Dendritic cell treated with granulocyte-macrophage colony-stimulating factor and Interleukin-4, amounts not matched to agents 40 ng/mL and 50 ng/mL, for 4 days (primary cell): ENCODE measurements at regions not wholly inside any gene's neighbourhood (a gene's known extent, or its start where the extent isn't known, plus 50 kb on each side); places are given as distances from the start of the nearest gene placed in this dataset.

Experiments used
- H3K27ac Mint-ChIP-seq: one replicate; pipeline ENCODE4 v1.8.0; 2022; ENCODE audit warnings: mild to moderate bottlenecking, mixed read lengths
- H3K27me3 Mint-ChIP-seq: one replicate; pipeline ENCODE4 v1.8.0; 2022; ENCODE audit warnings: mild to moderate bottlenecking, mixed read lengths
- H3K36me3 Mint-ChIP-seq: one replicate; pipeline ENCODE4 v1.8.0; 2022; ENCODE audit warnings: low read depth, mixed read lengths
- H3K4me1 Mint-ChIP-seq: one replicate; pipeline ENCODE4 v1.8.0; 2022; ENCODE audit warnings: low read depth, mixed read lengths
- H3K4me3 Mint-ChIP-seq: one replicate; pipeline ENCODE4 v1.8.0; 2022; ENCODE audit warnings: mild to moderate bottlenecking, moderate library complexity, mixed read lengths
- H3K9me3 Mint-ChIP-seq: one replicate; pipeline ENCODE4 v1.8.0; 2022; ENCODE audit warnings: mixed read lengths
- intact Hi-C: fragments of 100-400 bp; cut with micrococcal nuclease; formaldehyde crosslinking; loops from one replicate; pipeline ENCODE4 v1.15.0; 2022

DNA sequence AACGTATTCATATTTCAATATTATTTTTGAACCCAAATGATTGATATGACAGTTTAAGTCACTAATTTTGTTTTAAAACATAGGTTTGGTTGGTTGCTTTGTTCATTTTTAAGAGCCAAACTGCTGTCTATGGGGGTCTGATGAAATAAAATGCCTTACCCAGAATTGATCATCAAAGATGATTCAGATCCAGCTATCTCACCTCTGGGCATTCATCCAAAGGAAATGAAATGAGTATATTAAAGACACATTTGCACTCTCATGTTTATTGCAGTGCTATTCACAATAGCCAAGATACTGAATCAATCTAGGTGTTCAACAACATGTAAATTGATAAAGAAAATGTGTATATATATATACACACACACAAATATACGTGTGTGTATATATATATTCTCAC, 326.9 kb upstream of the GULP1 start:
- Mint-ChIP-seq H3K9me3 (peaks cover 4% of the 10 kb centered on the region), H3K4me1 (peaks cover 7% of the 10 kb centered on the region), H3K27ac (no peak overlapping the region), H3K4me3 (no peak overlapping the region), H3K36me3 (no peaks in the 10 kb centered on the region), H3K27me3 (peaks cover 2% of the 10 kb centered on the region)
- intact Hi-C loops: no loop called here

DNA sequence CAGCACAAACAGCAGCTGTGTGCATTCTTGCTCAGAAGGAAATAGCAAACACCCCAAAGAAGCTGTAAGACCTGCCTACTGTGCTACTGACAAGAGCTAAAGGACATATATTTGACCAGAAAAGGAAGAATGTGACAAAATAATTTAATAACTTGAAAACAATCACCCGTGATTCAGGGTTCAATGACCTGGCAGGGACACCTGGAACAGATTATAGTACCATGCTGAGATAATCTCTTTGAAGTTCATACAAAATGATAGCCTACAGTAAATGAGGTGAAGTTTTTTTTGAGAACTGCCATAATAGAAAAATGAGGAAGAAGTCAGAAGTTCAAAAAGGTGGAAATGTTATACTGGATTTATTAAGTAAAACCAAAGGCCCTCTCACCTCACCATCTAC, 324.8 kb upstream of the GULP1 start:
- intact Hi-C loops: no loop called here
- Mint-ChIP-seq H3K27ac (no peak overlapping the region), H3K36me3 (no peaks in the 10 kb centered on the region), H3K27me3 (peaks cover 2% of the 10 kb centered on the region), H3K4me1 (no peaks in the 10 kb centered on the region), H3K9me3 (no peaks in the 10 kb centered on the region), H3K4me3 (no peak overlapping the region)

DNA sequence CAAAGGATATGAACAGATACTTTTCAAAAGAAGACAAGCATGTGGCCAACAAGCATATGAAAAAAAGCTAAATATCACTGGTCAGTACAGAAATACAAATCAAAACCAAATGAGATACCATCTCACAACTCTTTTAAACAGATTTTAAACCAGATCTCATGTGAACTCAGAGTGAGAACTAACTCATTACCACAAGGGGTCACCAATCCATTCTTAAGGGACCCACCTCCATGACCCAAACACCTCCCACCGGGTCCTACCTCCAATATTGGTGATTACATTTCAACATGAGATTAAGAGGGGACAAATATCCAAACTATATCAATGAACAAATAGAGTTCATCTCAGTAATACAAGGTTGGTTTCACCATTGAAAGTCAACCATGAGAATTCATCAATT, 319.8 kb upstream of the GULP1 start:
- Mint-ChIP-seq H3K9me3 (no peaks in the 10 kb centered on the region), H3K4me3 (no peak overlapping the region), H3K27me3 (no peaks in the 10 kb centered on the region), H3K4me1 (no peaks in the 10 kb centered on the region), H3K36me3 (no peaks in the 10 kb centered on the region), H3K27ac (no peak overlapping the region)
- intact Hi-C loops: no loop called here

DNA sequence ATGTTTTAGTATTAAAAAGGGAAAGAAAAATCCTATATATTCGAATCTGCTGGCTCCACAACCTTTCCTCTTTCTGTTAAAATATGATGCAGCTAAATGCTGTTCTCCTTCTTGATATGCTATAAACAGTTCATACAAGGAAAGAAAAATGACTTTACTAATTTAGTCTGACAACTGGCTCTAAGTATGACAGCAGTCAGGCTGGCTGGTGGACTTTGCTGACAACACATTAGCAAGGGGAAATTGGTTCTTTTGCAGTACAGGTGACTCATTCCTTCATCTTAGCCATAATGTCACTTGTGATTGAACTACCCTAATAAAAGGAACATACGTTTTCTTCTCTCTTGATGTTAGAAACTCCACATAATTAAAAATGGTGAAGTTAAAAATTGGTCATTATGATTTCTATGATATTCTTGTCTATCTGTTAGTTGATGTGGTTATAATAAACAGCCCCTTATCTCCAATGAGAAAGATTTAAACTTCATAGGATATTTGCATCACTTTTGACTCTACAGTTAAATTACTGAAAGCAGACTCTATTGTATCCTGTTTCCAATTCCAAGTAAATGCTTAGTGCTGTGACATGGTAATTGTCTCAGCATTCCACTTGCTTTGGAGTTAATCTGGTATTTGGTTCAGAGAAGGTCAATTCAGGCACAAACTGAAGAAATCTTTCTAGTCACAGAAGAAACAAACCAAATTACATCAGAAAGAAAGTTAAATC, 315.3 kb upstream of the GULP1 start:
- Mint-ChIP-seq H3K4me3 (no peak overlapping the region), H3K27ac (no peak overlapping the region), H3K36me3 (no peaks in the 10 kb centered on the region), H3K27me3 (no peaks in the 10 kb centered on the region), H3K9me3 (no peaks in the 10 kb centered on the region), H3K4me1 (no peaks in the 10 kb centered on the region)
- intact Hi-C loops: no loop called here

DNA sequence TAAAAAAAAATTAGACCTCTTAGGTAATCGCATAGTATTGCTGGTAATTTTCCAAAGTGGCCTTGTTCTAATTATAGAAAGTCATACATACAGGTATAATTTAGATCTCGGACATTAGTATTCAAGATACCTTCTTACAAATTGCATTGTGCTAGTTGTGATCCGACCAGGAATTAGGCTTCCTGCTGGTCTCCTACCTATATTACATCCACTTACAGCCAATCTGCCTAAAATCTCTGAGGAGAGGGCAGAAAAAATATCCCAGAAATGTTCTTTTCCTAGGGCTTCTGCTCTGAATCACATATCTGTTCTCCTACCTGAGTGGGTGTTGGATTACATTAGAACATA, 314.7 kb upstream of the GULP1 start:
- intact Hi-C loops: no loop called here
- Mint-ChIP-seq H3K9me3 (no peaks in the 10 kb centered on the region), H3K4me3 (no peak overlapping the region), H3K27me3 (no peaks in the 10 kb centered on the region), H3K36me3 (no peaks in the 10 kb centered on the region), H3K4me1 (no peaks in the 10 kb centered on the region), H3K27ac (no peak overlapping the region)

DNA sequence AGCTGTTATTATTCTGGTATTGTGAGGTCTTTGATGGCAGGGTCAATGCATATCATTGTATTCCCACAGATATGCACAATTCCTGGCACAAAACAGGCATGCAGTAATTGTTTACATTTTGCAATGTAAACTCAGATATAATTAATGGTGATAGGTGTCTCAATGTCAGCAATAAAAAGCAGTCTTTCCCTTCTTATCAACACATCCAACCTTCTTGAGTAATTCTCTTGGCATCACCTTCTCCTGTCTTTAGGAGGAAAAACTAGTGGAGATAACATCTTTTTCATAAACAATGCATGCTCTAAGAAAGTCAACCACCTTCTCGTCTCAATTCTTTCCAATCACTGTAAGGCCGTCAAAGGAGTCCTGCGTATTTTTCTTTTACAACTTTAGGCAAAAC, 313.3 kb upstream of the GULP1 start:
- Mint-ChIP-seq H3K9me3 (no peaks in the 10 kb centered on the region), H3K4me1 (peaks cover 2% of the 10 kb centered on the region), H3K4me3 (no peak overlapping the region), H3K36me3 (no peaks in the 10 kb centered on the region), H3K27me3 (no peaks in the 10 kb centered on the region), H3K27ac (no peak overlapping the region)
- intact Hi-C loops: no loop called here

- peaks cover 5% of the 10 kb centered on the region for H3K4me1 Mint-ChIP-seq
- no peaks in the 10 kb centered on the region for H3K27me3 Mint-ChIP-seq
- no peaks in the 10 kb centered on the region for H3K9me3 Mint-ChIP-seq
- no peak overlapping the region for H3K27ac Mint-ChIP-seq
- intact Hi-C loops: no loop called here
- no peak overlapping the region for H3K4me3 Mint-ChIP-seq
- no peaks in the 10 kb centered on the region for H3K36me3 Mint-ChIP-seq
These were observed 309.0 kb upstream of the GULP1 start for GRCh38 chr2:187982668-187983067.

DNA sequence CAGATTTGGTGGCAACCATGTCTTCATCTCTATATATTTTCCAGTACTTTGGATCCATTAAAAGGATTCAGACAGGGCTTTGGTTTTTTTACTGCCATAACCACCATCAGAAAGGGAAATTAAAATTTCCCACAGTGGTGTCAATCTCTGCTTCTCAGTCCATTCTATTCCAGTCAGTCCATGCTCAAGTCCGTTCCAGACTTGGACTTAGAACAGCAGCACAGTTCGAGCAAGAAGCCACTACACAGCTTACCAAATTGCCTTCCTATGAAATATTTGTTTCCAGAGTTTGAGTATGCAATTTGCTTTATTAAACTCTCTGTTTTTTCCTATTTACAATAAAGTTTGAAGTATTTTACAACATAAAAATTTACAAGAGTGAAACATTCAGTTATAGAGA, 306.5 kb upstream of the GULP1 start:
- intact Hi-C loops: no loop called here
- H3K36me3 Mint-ChIP-seq: no peaks in the 10 kb centered on the region
- H3K4me1 Mint-ChIP-seq: peaks cover 5% of the 10 kb centered on the region
- H3K4me3 Mint-ChIP-seq: no peak overlapping the region
- no peak overlapping the region for H3K27ac Mint-ChIP-seq
- no peaks in the 10 kb centered on the region for H3K27me3 Mint-ChIP-seq
- H3K9me3 Mint-ChIP-seq: no peaks in the 10 kb centered on the region

GRCh38 chr2:187985923-187986322, 305.8 kb upstream of the GULP1 start:
- no peak overlapping the region for H3K27ac Mint-ChIP-seq

GRCh38 chr2:187986390-187987105, 305.1 kb upstream of the GULP1 start:
- Mint-ChIP-seq H3K4me1 (peaks cover 5% of the 10 kb centered on the region), H3K9me3 (no peaks in the 10 kb centered on the region), H3K4me3 (no peak overlapping the region), H3K27me3 (no peaks in the 10 kb centered on the region), H3K27ac (no peak overlapping the region), H3K36me3 (no peaks in the 10 kb centered on the region)
- intact Hi-C loops: no loop called here

More at GRCh38 chr2:187985923-187986322, 305.8 kb upstream of the GULP1 start:
- Mint-ChIP-seq H3K4me3 (no peak overlapping the region), H3K36me3 (no peaks in the 10 kb centered on the region), H3K4me1 (peaks cover 5% of the 10 kb centered on the region), H3K27me3 (no peaks in the 10 kb centered on the region), H3K9me3 (no peaks in the 10 kb centered on the region)
- intact Hi-C loops: no loop called here

DNA sequence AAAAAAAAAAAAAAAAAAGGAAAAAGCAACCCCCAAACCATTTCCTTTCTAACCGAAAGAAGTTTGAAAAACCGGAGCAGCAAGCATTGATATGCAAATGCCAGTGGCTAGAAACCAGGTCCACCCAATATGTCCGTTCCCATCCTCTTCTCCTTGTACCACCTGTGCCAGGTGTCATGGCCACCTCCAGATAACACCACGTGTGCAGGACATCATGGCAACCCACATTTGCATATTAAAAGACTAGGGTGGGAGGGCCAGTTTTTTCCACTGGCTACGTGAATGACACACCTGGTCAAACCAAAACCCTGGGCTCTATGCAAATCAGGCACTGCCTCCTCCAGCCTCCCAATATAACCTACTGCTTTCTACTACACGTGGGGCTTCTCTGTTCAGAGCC, 303.3 kb upstream of the GULP1 start:
- Mint-ChIP-seq H3K4me3 (no peak overlapping the region), H3K9me3 (no peaks in the 10 kb centered on the region), H3K36me3 (no peaks in the 10 kb centered on the region), H3K27ac (no peak overlapping the region), H3K27me3 (no peaks in the 10 kb centered on the region), H3K4me1 (peaks cover 4% of the 10 kb centered on the region)
- intact Hi-C loops: no loop called here

- intact Hi-C loops: no loop called here
- Mint-ChIP-seq H3K4me3 (no peak overlapping the region), H3K27me3 (no peaks in the 10 kb centered on the region), H3K4me1 (peaks cover 8% of the 10 kb centered on the region), H3K27ac (no peak overlapping the region), H3K9me3 (no peaks in the 10 kb centered on the region), H3K36me3 (no peaks in the 10 kb centered on the region)
These were observed 301.6 kb upstream of the GULP1 start for GRCh38 chr2:187989925-187990623.

DNA sequence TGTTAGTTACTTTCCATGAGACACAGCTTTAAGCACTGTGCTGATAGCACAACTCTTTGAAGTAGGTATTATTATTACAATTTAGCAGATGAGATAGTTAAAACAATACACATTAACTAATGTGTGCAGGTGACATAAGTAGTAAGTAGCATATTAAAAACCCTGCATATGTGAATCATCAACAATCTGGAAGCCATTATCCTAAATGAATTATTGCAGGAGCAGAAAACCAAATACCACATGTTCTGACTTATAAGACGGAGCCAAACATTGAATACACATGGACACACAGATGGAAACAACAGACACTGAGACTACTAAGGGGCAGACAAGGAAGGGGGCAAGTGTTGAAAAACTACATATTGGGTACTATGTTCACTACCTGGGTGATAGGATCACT, 300.3 kb upstream of the GULP1 start:
- H3K9me3 Mint-ChIP-seq: no peaks in the 10 kb centered on the region
- intact Hi-C loops: no loop called here

DNA sequence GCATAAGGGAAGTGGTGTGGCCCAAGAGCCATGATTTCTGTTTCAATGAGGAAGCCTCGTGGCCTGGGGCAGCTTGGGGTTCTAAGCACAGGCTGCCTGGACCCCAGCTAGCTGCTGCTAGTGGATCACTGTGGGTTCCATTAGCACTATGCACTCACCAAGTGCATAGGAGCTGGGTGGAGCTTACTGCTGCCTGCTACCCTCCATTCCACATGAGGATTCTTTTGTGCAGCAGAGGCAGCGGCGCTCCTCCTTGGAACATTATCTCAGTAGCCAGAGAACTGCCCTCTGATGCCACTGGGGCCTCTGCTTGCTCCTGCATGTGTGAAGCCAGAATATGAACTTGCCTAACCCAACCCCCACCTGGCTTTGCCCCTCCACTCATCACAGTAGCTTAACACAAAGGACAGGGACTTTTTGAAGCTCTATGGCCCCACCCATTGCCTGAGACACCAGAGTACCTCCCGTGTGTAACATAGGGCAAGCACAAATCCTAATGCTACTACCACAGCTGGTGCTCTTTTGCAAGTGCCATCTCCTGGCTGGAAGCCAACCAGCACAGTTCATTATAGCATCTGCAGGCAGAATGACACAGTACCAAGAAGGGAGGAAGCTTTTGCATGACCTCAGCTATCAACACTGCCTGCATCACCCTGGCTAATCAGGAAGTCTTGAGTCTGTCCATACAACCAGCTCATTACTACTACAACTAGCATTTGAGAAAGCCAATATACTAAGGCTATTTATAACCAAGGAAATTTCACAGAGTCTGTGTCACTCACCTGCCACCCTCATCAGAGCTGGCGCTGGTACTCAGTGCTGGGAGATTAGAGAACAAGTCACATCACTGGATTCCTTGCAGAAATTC, 297.0 kb upstream of the GULP1 start:
- intact Hi-C loops: no loop called here
- Mint-ChIP-seq H3K9me3 (no peaks in the 10 kb centered on the region), H3K4me1 (peaks cover 8% of the 10 kb centered on the region), H3K4me3 (no peak overlapping the region), H3K27ac (no peak overlapping the region), H3K36me3 (no peaks in the 10 kb centered on the region), H3K27me3 (peaks cover 2% of the 10 kb centered on the region)

More for the DNA sequence above, 300.3 kb upstream of the GULP1 start:
- no peak overlapping the region for H3K27ac Mint-ChIP-seq
- H3K4me3 Mint-ChIP-seq: no peak overlapping the region
- no peaks in the 10 kb centered on the region for H3K27me3 Mint-ChIP-seq
- no peaks in the 10 kb centered on the region for H3K36me3 Mint-ChIP-seq
- peaks cover 8% of the 10 kb centered on the region for H3K4me1 Mint-ChIP-seq
